H1 (cell line): ENCODE measurements at regions not wholly inside any gene's neighbourhood (a gene's known extent, or its start where the extent isn't known, plus 50 kb on each side); places are given as distances from the start of the nearest gene placed in this dataset.

Experiments
- BCL11A ChIP-seq, 2 experiments: IDR thresholded peaks; one replicate each; pipeline ENCODE4 v1.6.1; 2011; ENCODE audit warnings: low read depth in 2 of 2, low read length in 2 of 2, mild to moderate bottlenecking in 2 of 2
- CHD2 ChIP-seq: IDR thresholded peaks from 2 replicates; pipeline ENCODE4 v1.6.1; 2012; ENCODE audit warnings: low read length, improper control_type of control experiment
- CTBP2 ChIP-seq: IDR thresholded peaks from 2 replicates; pipeline ENCODE4 v1.7.0; 2011; ENCODE audit warnings: borderline replicate concordance, mild to moderate bottlenecking, moderate library complexity, mixed read lengths, low read length; ENCODE audit not compliant: insufficient read depth, insufficient read length
- CTCF ChIP-seq, 3 experiments: IDR thresholded peaks; 1 replicate in 2 of 3; 2 replicates in 1 of 3; pipeline versions ENCODE4 v1.5.1 to v1.6.1; 2011; ENCODE audit warnings: low read length in 3 of 3, mild to moderate bottlenecking in 3 of 3, inconsistent platforms in 2 of 3, low read depth in 1 of 3, moderate library complexity in 1 of 3; ENCODE audit not compliant: insufficient read depth in 1 of 3; ENCODE audit errors: control extremely low read depth in 1 of 3
- EP300 ChIP-seq, 2 experiments: IDR thresholded peaks; 1 replicate in 1 of 2; 2 replicates in 1 of 2; pipeline ENCODE4 v1.6.1; 2011 to 2012; ENCODE audit warnings: low read depth in 2 of 2, low read length in 2 of 2, mild to moderate bottlenecking in 2 of 2, borderline replicate concordance in 1 of 2, inconsistent platforms in 1 of 2, moderate library complexity in 1 of 2
- EZH2 ChIP-seq: fragments of 200-600 bp; sonication (generic); IDR thresholded peaks from 2 replicates; pipeline ENCODE4 v1.7.1; 2012; ENCODE audit warnings: low read depth, mild to moderate bottlenecking, moderate library complexity, low read length, inconsistent platforms; ENCODE audit not compliant: severe bottlenecking
- JUN ChIP-seq: IDR thresholded peaks from 2 replicates; pipeline ENCODE4 v1.6.1; 2011; ENCODE audit warnings: low read depth, mild to moderate bottlenecking, improper control_type of control experiment, low read length
- MAX ChIP-seq: IDR thresholded peaks from 2 replicates; pipeline ENCODE4 v1.6.1; 2012; ENCODE audit warnings: inconsistent platforms
- NANOG ChIP-seq: IDR thresholded peaks from 2 replicates; pipeline ENCODE4 v1.6.1; 2011; ENCODE audit warnings: low read length, low read depth, mild to moderate bottlenecking, inconsistent platforms; ENCODE audit not compliant: insufficient read depth, poor library complexity, severe bottlenecking
- POLR2AphosphoS5 ChIP-seq: IDR thresholded peaks from 2 replicates; pipeline ENCODE4 v1.6.1; 2011; ENCODE audit warnings: low read depth, low read length
- TEAD4 ChIP-seq: IDR thresholded peaks from 2 replicates; pipeline ENCODE4 v1.6.1; 2012; ENCODE audit warnings: low read depth, low read length, inconsistent platforms, mixed read lengths

GRCh38 chr2:21346984-21347383 lies 223.2 kb downstream of the TDRD15 start:
- TF ChIP-seq EZH2: no peak
- no peak for TF ChIP-seq CTCF (IDR thresholded peaks at IDR 0.05; ENCODE audit: control extremely low read depth in 1 of 3, insufficient read depth in 1 of 3, low read depth in 1 of 3, low read length in 3 of 3)
- TF ChIP-seq TEAD4: no peak
- no peak for TF ChIP-seq POLR2AphosphoS5
- TF ChIP-seq JUN: no peak
- TF ChIP-seq NANOG: no peak
- TF ChIP-seq CHD2: no peak
- no peak for TF ChIP-seq EP300 (IDR thresholded peaks at IDR 0.05; ENCODE audit: borderline replicate concordance in 1 of 2, low read depth in 2 of 2, low read length in 2 of 2)
- TF ChIP-seq BCL11A (IDR thresholded peaks at IDR 0.05; ENCODE audit: low read depth in 2 of 2, low read length in 2 of 2): no peak
- no peak for TF ChIP-seq MAX
- no peak for TF ChIP-seq CTBP2
